HG03097 (cell line): ENCODE measurements at regions not wholly inside any gene's neighbourhood (a gene's known extent, or its start where the extent isn't known, plus 50 kb on each side); places are given as distances from the start of the nearest gene placed in this dataset.
A peak's percentile ranks its signal among the peaks of the same experiment; 100 is the strongest.

Experiments used
- ATAC-seq: cut with Tn5 transposase; IDR thresholded peaks from one replicate; pipeline ENCODE4 v1.9.1; 2021; ENCODE audit not compliant: unreplicated experiment, low FRiP score

DNA sequence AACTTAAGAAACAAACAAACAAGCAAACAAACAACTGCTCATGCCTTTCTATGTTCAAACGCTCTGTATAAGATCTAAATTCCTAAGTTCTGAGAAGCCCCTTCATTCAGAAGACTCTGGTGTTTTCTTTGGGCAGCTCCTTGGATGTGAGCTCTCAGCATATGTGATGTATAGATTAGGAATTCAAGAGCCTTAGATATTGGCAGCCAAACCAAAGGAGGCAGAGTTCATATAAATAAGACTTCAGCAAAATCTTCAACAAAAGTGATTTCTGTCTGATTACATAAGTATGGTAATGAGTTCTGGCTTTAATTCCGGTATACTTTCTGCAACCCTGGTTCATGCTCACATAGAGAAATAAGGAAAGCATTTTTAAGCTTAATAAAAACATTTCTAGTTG is 145.6 kb downstream of the DYRK2 start:
- no peak for ATAC-seq

DNA sequence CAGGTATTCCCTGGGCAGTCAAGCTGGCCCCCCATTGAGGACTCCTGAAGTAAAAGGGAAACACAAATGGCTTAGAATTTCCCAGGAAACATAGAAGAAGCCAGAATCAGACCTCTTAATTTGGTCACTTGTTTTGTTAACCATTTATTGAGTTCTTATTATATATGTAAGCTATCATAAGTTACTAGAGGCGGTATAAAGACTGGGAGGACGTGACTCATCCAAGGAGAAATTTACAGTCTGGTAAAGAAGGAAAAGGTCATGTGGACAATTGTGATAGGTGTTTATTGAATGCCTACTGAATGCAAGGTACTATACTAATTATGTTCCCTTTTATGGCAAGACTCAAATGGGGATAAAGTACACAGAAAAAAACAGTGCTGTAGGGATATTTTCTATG is 146.7 kb downstream of the DYRK2 start:
- ATAC-seq: no peak

DNA sequence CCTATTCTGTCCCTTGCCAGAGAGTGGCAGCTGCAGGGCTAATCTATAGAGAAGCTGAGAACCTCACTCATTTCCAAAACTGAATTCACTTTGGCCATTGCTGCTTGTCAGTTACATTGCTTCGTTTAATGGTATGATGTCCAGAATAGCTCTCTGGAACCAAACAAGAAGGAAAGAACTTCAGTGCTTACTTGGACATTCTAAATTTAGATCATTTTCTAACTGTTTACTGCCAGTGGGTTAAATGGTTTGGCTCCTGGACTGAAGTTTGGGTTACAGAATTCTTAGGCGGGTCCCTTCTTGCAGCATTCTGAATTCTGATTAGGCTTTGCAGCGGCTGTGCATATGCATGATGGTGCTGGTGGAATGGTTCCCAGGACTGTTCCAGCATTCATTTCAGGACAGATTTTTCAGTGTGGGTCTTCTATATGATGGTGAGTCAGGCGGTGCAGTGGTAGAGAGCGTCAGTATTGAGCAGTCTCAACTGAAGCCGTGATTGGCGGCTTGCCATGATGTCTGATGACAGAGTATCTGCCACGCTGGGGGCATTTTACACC is 148.7 kb downstream of the DYRK2 start:
- ATAC-seq: no peak

DNA sequence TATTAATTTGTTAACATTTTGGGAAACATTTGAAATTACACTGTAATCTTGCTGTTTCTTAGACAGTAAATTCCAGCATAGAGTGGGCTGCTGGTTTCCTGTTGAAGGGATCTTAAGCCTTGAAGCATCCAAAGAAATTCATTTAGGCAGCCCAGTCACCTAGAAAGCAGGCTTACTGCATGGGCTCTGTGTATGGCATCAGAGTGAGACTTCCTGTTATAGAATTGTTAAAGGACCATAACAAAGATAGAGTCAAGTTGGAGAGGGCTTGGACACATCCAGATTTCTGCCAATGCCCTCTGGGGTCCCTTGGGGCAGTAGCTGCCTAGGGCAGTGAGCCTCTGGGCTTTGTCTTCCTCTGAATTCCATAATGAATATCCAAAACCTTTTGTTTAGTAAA is 149.2 kb downstream of the DYRK2 start:
- no peak for ATAC-seq

DNA sequence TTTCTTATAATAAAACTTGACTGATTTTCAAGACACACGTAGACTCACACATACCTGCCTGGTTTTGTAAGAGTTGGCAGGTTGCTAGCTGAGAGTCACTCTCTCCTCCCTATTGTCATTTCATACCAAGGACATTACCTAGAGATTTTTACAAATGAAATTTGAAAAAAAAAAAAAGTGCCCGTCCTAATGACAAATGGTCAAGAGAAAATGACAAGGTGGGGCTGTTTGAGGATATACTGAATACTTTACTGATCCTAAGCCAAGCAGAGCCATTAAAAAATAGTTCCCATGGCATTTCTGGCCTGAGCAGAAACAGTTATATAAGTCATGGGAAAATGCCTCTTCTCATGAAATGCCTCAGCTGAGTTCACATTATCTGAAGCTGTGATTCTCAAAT is 150.2 kb downstream of the DYRK2 start:
- ATAC-seq: no peak

DNA sequence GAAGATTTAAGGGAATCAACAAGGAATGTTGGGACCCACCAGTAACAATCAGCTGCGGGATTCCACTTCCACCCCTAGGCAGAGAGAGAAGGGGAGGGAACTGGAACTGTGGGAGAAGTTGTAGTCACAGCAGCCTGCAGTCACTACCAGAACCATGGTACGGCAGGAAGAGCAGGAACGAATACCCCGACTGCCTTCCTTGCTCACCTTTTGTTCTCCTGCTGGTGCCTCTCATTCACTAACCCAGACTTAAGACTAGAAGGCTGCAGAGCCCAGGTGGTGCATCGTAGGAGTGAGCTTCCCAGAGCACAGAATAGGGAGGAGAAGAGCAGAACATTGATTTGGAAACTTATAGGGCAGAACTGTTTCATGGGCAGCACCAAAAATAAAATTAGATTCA is 154.2 kb downstream of the DYRK2 start:
- ATAC-seq: no peak

DNA sequence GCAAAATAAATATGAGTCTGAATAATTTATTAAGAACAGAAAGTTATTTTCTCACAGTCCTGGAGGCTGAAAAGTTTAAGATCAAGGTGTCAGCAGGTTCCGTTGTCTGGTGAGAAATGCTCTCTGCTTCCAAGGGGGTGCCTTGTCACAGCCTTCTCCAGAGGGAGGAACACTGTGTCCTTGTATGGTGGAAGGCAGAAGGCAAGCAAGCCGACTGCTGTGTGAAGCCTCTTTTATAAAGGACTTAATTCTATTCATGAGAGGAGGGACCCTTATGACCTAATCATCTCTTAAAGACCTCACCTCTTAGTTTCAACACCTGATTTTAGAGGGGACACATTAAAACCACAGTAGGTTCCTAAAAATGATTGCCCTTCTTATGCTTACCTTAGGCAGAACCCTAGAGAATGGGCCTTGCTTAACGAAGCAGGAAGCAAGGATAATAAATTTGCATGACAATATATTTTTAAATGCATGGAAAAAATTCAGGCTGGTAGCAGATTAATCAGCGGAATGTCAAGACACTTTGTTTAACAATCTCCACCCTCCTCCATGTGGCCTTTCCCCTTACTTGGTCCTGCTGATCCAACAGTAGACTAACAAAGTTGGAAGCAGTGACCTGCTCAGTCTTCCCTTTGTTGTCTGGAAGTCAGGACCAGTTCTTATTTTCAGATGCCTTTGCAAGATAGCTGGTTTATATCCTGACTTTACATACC is 154.9 kb downstream of the DYRK2 start:
- ATAC-seq: no peak

DNA sequence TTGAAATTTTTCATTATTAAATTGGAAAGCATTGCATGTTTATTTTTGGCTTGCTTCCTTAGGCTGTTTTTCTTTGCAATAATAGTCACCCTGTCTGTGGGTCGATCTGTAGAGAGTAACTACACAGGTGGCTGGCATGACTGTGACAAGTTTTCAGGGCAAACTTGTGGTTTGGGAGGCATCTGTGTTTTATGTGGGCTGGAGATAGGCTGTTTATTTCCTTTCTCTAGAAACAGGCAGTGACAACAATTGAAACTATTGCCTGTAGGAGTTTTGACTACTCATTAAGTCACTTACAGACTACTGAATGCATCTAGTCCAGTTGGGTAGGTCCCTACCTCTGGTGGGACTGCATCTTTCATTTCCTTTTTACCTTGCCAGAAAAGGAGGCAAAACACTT is 155.6 kb downstream of the DYRK2 start:
- ATAC-seq: peak; percentile 77

DNA sequence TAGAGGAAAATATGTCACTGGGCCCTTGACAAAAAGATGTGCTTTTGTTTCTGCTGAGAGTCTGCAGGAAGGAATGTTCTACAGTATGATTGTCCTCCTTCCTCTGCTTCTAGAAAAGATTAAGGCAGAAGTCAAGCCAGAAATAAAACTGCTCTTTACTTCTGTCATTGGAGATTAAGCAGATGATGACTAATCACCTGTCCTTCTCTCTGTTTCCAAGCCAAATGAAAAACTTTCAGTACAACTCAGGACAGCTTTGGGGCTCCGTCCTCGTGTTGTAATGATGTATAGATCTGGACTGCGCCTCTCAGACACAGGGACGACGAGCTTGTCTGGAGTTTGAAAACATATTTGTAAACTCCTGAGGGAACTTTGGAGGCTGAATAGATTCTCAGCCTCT is 159.3 kb downstream of the DYRK2 start:
- ATAC-seq: no peak

DNA sequence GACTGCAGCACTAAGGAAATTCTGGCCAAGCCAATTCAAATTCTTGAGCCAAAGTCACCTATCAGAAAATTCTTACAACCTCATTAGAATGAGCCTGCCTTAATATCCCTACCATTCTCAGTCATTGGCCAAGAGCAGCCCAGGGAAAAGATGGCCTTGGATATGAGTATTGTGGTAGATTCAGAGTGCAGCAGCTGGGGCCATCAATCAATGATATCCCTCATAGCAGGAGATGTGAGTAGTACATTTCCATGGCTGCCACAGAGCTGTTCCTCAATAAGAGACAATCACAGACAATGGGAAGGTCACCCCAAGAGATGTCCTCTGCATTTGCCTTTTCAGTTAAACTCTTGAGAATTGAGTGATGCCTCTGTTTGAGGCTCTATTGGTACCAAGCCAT is 161.6 kb downstream of the DYRK2 start:
- ATAC-seq: no peak

DNA sequence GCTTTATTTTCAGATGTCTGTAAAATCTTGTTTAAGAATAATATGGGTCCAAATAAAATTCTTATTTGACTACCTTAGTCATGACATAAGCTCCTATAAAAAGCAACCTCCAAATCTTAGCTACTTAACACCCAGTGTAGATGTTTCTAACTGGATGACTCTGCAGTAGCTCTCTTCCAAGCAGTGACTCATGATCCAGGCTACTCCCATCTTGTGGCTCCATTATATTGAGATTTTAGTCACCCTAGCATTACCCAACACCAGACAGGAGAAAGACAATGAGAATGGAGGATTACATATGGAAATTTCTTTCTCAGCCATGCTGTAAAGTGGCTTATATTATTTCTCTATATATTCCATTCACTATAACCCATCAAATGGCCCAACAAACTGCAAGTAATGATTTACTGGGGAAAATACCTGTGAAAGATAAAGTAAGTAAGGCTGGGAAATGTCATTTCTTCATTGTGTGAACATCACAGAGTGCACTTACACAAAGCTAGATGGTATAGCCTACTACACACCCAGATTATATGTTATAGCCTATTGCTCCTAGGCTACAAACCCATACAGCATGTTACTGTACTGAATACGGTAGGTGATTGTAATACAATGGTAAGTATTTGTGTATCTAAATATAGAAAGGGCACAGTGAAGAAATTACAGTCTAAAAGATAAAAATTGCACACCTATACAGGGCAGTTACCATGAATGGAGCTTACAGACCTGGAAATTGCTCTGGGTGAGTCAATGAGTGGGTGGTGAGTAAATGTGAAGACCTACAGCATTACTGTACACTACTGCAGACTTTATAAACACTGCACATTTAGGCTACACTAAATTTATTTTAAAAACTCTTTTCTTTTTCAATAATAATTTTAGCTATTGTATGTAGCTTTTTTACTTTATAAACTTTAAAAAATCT is 163.2 kb downstream of the DYRK2 start:
- no peak for ATAC-seq

DNA sequence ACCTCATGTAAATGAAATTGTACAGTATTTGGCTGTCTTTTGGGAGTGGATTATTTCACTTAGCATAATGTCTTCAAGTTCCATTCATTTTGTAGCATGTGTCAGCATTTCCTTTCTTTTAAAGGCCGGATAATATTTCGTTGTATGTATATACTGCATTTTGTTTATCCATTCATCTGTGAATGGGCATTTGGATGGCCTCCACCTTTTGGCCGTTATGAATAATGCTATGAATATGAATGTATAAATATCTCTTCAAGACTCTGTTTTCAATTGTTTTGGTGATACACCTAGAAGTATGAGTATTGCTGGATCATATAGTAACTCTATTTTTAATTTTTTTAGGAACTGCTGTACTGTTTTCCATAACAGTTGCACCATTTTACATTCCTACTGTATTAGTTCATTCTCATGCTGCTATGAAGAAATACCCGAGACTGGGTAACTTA is 164.9 kb downstream of the DYRK2 start:
- no peak for ATAC-seq

DNA sequence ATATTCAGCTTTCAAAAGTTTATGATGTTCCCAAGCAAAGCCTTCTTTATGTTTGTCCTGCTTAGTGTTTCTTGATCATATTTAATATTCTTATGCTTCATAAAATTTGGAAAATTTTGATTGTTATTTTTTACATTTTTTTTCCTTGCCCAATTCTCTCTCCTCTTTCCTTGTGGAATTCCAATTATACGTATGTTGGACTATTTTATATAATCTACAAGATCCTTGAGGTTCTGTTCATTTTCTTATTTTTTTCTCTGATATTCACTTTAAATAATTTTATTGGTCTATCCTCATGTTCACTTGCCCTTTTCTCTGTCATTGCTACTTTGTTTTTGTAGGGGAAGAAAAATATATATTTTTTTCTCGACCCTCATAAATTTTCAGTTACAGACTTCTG is 167.7 kb downstream of the DYRK2 start:
- ATAC-seq: no peak

DNA sequence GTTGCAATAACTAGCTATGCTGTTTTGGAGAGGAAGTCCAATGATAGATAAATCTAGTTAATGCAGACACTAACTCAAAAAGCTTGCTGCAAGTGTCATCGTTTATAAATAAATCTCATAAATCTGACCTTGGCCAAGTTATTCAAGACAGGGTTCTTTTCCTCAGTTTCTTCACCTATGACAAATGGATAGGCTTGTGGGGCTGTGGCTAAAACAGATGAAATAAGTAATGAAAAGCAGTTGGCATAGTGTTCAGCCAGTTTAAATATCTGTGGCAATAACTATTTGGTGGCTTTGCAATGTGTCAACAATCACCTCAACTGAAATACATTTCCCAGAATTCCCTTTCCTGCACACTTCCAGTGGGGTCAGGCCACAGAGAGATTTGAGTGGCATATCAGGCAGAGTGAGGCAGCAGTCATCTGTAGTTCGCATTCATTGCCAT is 169.9 kb downstream of the DYRK2 start:
- no peak for ATAC-seq

DNA sequence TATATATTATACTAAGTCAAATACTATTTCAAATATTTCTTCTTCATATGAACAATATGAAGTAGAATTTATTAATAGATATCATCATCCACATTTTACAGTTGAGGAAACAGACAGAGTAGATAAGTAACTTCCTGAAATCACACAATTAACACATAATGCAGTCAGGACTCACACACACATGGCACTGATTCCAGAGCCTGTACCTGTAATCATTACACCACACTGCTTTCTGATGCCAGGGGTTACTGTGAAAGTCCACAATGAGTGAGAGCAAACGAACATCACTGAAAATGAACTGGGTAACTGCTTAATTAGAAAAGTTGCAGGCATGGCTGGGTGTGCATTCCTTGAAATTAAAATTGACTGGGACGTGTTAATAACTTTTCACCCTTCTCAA is 169.3 kb upstream of the IFNG-AS1 start:
- ATAC-seq: no peak

DNA sequence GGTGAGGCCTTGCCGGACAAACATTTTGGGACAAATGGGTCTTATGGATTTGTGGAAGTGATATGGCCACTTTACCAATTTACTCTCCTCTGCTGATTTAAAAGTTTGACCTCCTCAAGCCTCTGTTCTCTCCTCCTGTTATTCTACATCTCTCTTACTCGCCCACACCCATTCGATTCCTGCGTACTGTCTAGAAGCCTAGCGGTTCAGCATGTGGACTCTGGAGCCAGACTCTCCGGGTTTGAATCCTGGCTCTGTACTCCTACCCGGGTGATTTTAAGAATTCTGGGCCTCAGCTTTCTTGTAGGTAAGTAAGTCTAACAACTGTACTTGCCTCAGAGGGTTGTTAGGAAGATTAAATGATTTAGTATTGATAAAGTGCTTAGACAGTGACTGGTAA is 168.6 kb upstream of the IFNG-AS1 start:
- no peak for ATAC-seq

DNA sequence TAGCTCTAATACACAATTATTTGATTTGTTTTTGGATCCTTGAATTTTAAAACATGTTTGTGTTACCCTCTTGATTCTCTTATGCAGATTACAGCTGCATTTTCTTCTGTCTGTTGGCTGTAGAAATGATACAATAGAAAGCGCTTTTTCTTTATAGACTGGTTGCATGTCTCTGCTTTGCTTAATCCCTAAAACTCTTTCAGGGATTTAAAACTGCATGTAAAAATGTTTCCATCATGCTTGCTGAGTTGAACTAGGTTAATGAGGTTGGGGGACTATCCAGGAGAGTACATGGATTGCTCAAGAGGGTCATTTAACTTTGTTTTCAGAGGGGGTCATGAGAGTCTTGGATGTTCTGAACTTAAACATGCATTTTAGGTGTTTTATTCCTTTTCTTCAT is 166.4 kb upstream of the IFNG-AS1 start:
- no peak for ATAC-seq

DNA sequence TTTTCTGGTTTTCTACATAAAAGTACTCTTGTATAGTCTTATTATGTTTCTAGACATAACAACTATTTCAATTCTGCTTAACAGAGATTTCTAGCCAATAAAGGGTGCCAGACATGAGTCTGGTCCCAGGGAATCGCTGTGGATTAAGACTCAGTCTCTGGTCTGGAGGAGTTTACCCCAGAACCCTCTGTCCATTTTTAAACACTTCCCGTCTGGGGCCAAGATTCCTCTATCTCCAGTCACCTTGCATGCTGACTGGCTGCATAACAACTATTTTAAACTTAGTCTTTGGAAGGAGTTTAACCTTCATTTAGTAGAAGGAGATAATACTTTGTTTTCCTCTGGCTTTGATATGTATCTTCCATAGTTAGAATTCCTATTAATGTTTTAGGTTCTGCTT is 163.1 kb upstream of the IFNG-AS1 start:
- no peak for ATAC-seq

DNA sequence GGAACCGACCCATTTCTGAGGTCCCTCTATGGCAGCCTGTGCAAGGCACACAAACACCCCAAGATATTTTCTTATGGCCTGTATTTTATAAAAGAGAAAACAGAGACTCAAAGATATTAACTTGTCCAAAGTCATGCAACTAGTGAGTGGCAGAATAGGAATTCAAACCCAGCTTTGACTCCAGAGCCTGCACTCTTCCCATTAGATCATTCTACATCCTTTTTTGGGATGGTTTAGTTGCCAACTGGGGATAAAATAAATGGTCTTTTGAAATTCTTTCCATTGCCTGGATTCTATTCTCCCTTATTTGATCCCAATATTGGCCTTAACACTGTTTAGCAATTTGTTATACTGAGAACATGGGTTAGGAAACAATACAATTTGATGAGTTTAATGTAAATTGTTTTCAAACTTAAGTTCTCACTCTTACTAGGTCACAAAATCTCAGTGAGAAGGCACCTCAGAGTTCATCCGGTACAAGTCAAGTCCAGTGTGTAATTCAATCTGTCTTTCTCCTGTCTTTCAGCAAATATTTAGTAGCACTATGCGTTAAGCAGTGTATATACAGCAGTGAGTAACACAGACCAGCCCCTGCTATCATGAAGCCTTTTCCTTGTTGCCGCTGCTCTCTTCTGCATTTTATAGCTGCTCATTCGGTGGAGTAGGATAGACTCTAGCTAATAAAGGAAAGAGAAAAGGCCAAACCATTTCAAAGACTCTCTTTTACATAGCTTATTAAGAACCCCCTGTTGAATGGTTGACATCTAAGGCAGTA is 162.1 kb upstream of the IFNG-AS1 start:
- no peak for ATAC-seq

DNA sequence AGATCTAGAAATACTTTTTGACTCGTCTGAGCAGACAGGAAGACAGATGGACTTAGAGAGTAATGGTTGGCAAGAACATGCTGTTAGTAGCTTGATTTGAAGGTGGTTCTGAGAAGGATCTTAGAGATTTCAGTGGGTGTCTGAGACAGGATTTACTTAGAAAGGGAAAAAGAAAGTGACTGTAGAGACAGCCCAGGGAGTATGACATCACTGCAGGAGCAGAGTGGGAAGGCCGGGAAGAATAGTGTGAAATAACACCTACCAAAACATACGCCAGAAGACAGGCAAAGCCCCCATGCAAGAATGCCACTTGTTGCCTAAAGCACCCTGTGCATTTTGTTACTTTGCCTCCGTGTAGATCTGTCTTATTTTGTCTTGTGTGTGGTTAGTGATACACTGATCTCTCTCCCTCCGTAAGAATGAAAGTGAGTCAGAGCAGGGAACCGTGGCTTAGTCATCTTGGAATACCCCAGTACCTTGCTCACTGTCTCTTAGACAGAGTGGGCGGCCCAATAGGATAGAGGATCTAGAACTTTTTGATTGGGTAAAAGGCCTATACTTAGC is 161.3 kb upstream of the IFNG-AS1 start:
- no peak for ATAC-seq

DNA sequence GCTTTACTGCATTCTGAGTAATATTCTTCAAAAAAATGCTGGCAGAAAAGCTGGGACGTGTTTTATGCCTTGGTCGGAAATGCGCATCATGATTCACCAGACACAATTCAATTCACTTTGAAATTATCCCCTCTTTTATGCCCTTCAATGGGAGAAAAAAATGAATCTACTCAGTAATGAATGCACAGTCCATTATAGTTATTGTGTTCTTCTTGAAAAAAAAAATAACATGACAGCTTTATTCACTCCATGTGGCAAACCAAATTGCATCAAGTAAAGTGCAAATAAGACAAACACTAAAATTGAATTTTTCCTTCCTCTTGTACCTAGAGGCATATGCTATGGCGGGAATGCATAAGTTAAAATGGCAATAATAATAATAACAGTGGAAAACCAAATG is 159.4 kb upstream of the IFNG-AS1 start:
- ATAC-seq: no peak
